HUES64 (cell line): ENCODE measurements at regions not wholly inside any gene's neighbourhood (a gene's known extent, or its start where the extent isn't known, plus 50 kb on each side); places are given as distances from the start of the nearest gene placed in this dataset.
"Not testable (repeated sequence)": the region's sequence is repeated elsewhere in the genome, so short reads cannot be mapped to it uniquely, and the experiment has no call there.

ENCODE experiments used
- H3K27ac ChIP-seq: 2 replicates; pipeline ENCODE4 v1.7.0; 2013; ENCODE audit warnings: low read depth, low read length, inconsistent platforms
- H3K27me3 ChIP-seq: 2 replicates; pipeline ENCODE4 v1.6.1; 2013; ENCODE audit warnings: mild to moderate bottlenecking, low read length; ENCODE audit not compliant: insufficient read depth
- H3K36me3 ChIP-seq: 2 replicates; pipeline ENCODE4 v1.6.1; 2013; ENCODE audit warnings: mild to moderate bottlenecking, low read length; ENCODE audit not compliant: insufficient read depth
- H3K4me1 ChIP-seq: 2 replicates; pipeline ENCODE4 v1.6.1; 2013; ENCODE audit warnings: mild to moderate bottlenecking, low read length, moderate library complexity; ENCODE audit not compliant: insufficient read depth
- H3K4me3 ChIP-seq: 2 replicates; pipeline ENCODE4 v1.5.1; 2013; ENCODE audit warnings: mild to moderate bottlenecking, low read length, moderate library complexity
- H3K9ac ChIP-seq: 2 replicates; pipeline ENCODE4 v1.6.1; 2013; ENCODE audit warnings: mild to moderate bottlenecking, low read depth, low read length
- H3K9me3 ChIP-seq: 2 replicates; pipeline ENCODE4 v1.6.1; 2013; ENCODE audit warnings: low read depth, low read length; ENCODE audit not compliant: insufficient read depth
- WGBS: fragments of 150-250, 120-280 bp; methylation state at CpG from one replicate; pipeline ENCODE4 v1.1.7; 2013; ENCODE audit warnings: missing lambda C conversion rate; 5-methylcytosine and 5-hydroxymethylcytosine counted together

DNA sequence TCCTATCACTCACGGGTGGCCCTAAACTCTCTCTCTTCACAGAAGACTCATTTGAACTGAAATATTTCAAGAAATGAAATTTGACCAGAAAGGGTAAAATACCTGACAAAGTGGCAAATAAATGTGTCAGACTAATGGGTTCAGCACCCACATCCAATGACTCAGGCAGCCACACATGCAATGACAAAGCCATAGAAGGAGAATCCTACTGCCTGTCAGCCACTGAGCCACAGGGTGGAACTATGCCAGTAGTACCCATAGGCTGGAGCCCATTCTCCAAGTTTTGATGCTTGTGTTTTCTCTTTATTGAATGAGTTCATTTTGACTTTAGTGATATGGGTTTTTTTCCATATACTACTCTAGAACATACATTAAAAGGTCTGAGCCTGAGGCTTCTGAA lies 179.0 kb downstream of the BEND2 start:
- Histone ChIP-seq H3K36me3 (no peaks in the 10 kb centered on the region), H3K4me3 (no peak overlapping the region), H3K27me3 (no peaks in the 10 kb centered on the region), H3K9me3 (no peaks in the 10 kb centered on the region), H3K4me1 (no peaks in the 10 kb centered on the region), H3K27ac (no peak overlapping the region), H3K9ac (no peak overlapping the region)
- WGBS: 100% methylated on average over 1 of the region's 1 CpG

- no peaks in the 10 kb centered on the region for H3K36me3 ChIP-seq
- no peaks in the 10 kb centered on the region for H3K4me1 ChIP-seq
- H3K9me3 ChIP-seq: no peaks in the 10 kb centered on the region
- no peak overlapping the region for H3K27ac ChIP-seq
- WGBS: 86% methylated on average over 2 of the region's 2 CpGs
- no peaks in the 10 kb centered on the region for H3K27me3 ChIP-seq
- no peak overlapping the region for H3K4me3 ChIP-seq
- H3K9ac ChIP-seq: no peak overlapping the region
These were observed 177.9 kb upstream of the RAI2 start for GRCh38 chrX:18039023-18039422.

- Histone ChIP-seq H3K9ac (no peak overlapping the region), H3K27me3 (no peaks in the 10 kb centered on the region), H3K27ac (no peak overlapping the region), H3K9me3 (no peaks in the 10 kb centered on the region), H3K4me1 (no peaks in the 10 kb centered on the region), H3K4me3 (no peak overlapping the region), H3K36me3 (no peaks in the 10 kb centered on the region)
- WGBS: 85% methylated on average over 2 of the region's 2 CpGs
These were observed 175.3 kb upstream of the RAI2 start for GRCh38 chrX:18036394-18036793.

DNA sequence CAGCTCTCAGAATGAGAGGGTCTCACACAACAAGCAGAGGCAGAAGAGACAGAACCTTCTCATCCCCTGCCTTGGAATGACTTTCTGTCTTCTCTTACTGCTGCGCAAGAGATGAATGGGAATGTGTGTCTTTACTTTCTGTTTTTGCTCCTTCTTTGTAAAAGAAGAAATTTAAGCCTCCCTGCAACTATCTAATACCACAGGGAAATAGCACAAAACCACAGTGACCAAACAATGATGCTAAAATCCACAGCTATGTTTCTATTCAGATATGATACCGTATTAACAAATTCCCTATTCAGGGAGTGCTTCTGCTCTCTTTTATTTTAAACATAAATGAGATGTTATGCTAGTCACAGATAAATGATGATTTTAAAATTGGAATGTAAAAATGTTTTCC lies 173.8 kb upstream of the RAI2 start:
- Histone ChIP-seq H3K9me3 (no peaks in the 10 kb centered on the region), H3K27me3 (no peaks in the 10 kb centered on the region), H3K4me1 (no peaks in the 10 kb centered on the region), H3K27ac (no peak overlapping the region), H3K9ac (no peak overlapping the region), H3K4me3 (no peak overlapping the region), H3K36me3 (no peaks in the 10 kb centered on the region)
- no CpG with 5 or more reads among the region's 2 CpGs for WGBS

- Histone ChIP-seq H3K36me3 (no peaks in the 10 kb centered on the region), H3K27ac (no peak overlapping the region), H3K4me1 (no peaks in the 10 kb centered on the region), H3K27me3 (no peaks in the 10 kb centered on the region), H3K9me3 (no peaks in the 10 kb centered on the region), H3K9ac (no peak overlapping the region), H3K4me3 (no peak overlapping the region)
- 98% methylated on average over 3 of the region's 3 CpGs for WGBS
These were observed 173.4 kb upstream of the RAI2 start for GRCh38 chrX:18034504-18034903.

DNA sequence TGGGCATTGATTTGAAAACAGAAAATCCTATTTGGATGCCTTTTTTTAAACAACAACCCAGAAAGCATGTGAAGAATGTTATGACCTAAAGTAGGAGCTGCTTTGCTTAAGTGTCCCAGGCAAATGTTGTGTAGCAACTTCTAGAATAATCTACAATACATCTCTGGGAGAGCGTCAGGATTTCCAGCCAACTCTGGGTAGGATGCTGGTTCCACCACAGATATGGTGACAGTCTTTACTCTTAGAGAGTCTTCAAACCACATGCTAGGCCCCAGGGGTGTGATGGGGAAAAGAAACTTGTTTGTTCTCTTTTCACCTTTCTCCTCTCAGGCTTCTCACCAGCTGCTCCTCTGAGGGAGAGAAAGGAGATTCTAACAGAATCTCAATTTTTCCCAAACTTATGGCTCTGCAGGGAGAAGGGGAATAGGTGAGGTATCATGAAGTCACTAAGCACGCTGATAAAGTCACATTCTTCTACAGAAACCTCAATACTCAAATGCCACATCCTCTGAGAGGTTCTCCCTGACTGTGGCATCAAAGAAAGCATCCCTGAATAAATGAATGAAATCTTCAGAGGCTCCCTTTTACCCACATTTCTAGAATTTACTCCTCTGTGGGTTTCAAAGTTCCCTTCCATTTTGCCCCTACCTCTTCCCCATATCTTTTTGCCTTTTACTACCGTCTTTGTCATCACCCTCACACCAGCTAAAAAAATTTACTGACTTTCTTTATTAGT lies 171.6 kb upstream of the RAI2 start:
- no peak overlapping the region for H3K4me3 ChIP-seq
- no peak overlapping the region for H3K27ac ChIP-seq
- no peaks in the 10 kb centered on the region for H3K36me3 ChIP-seq
- H3K4me1 ChIP-seq: 0 out of 2 replicates have a peak, but pooled peaks cover 4% of the 10 kb centered on the region
- no peaks in the 10 kb centered on the region for H3K9me3 ChIP-seq
- no peak overlapping the region for H3K9ac ChIP-seq
- no peaks in the 10 kb centered on the region for H3K27me3 ChIP-seq
- 100% methylated on average over 3 of the region's 3 CpGs for WGBS

- Histone ChIP-seq H3K27me3 (no peaks in the 10 kb centered on the region), H3K36me3 (no peaks in the 10 kb centered on the region), H3K27ac (no peak overlapping the region), H3K4me1 (0 out of 2 replicates have a peak, but pooled peaks cover 5% of the 10 kb centered on the region), H3K4me3 (no peak overlapping the region), H3K9ac (no peak overlapping the region), H3K9me3 (no peaks in the 10 kb centered on the region)
- whole genome bisulfite sequencing: 95% methylated on average over 5 of the region's 7 CpGs
These were observed 170.8 kb upstream of the RAI2 start for GRCh38 chrX:18031726-18032375.

DNA sequence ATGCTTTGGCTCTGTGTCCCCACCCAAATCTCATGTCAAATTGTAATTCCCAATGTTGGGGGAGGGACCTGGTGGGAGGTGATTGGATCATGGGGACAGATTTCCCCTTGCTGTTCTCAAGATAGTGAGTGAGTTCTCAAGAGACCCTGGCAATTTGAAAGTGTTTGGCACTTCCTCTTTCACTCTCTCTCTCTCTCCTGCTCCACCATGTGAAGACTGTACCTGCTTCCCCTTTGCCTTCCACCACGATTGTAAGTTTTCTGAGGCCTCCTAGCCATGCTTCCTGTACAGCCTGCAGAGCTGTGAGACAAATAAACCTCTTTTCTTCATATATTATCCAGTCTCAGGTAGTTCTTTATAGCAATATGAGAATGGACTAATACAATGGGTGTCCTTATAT lies 169.6 kb upstream of the RAI2 start:
- not testable (repeated sequence) for H3K36me3 ChIP-seq, H3K9ac ChIP-seq, H3K9me3 ChIP-seq, H3K27ac ChIP-seq, H3K4me3 ChIP-seq, H3K4me1 ChIP-seq, H3K27me3 ChIP-seq
- 87% methylated on average over 1 of the region's 1 CpG for WGBS

DNA sequence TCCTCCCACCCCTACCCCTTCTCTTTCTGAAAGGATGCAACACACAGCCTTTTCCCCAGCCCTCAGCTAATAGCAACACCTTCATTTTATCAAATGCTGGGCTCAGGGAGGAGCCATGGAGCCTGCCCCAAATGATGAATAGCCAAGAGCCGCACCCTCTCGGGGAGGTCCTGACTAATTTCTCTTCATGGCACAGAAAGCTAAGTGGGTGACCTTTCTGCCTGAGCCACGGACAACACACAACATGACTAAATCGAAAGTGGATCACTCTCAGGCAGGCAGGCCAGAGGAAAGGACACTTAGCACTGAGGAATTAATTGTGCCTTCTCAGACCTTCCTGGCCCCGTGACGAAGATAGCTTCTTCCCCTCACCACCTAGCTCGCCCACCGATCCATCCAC lies 165.1 kb upstream of the RAI2 start:
- H3K36me3 ChIP-seq: no peaks in the 10 kb centered on the region
- WGBS: 92% methylated on average over 4 of the region's 8 CpGs
- H3K4me1 ChIP-seq: 0 out of 2 replicates have a peak, but pooled peaks cover 5% of the 10 kb centered on the region
- H3K27me3 ChIP-seq: no peaks in the 10 kb centered on the region
- no peak overlapping the region for H3K4me3 ChIP-seq
- no peak overlapping the region for H3K9ac ChIP-seq
- H3K27ac ChIP-seq: no peak overlapping the region
- H3K9me3 ChIP-seq: no peaks in the 10 kb centered on the region

- no peaks in the 10 kb centered on the region for H3K36me3 ChIP-seq
- no peak overlapping the region for H3K9ac ChIP-seq
- peaks cover 9% of the 10 kb centered on the region; the same call in 1 of the 2 replicates for H3K4me1 ChIP-seq
- H3K9me3 ChIP-seq: no peaks in the 10 kb centered on the region
- H3K27me3 ChIP-seq: no peaks in the 10 kb centered on the region
- whole genome bisulfite sequencing: 37% methylated on average over 3 of the region's 4 CpGs
- H3K27ac ChIP-seq: no peak overlapping the region
- no peak overlapping the region for H3K4me3 ChIP-seq
These were observed 156.3 kb upstream of the RAI2 start for GRCh38 chrX:18017411-18017810.

- Histone ChIP-seq H3K4me1 (peaks cover 9% of the 10 kb centered on the region; the same call in 1 of the 2 replicates), H3K9me3 (no peaks in the 10 kb centered on the region), H3K9ac (no peak overlapping the region), H3K27ac (no peak overlapping the region), H3K36me3 (no peaks in the 10 kb centered on the region), H3K4me3 (no peak overlapping the region), H3K27me3 (no peaks in the 10 kb centered on the region)
- WGBS: 91% methylated on average over 4 of the region's 4 CpGs
These were observed 155.8 kb upstream of the RAI2 start for GRCh38 chrX:18016941-18017340.
